ENCODE measurements at regions not wholly inside any gene's neighbourhood (a gene's known extent, or its start where the extent isn't known, plus 50 kb on each side); places are given as distances from the start of the nearest gene placed in this dataset.

DNA sequence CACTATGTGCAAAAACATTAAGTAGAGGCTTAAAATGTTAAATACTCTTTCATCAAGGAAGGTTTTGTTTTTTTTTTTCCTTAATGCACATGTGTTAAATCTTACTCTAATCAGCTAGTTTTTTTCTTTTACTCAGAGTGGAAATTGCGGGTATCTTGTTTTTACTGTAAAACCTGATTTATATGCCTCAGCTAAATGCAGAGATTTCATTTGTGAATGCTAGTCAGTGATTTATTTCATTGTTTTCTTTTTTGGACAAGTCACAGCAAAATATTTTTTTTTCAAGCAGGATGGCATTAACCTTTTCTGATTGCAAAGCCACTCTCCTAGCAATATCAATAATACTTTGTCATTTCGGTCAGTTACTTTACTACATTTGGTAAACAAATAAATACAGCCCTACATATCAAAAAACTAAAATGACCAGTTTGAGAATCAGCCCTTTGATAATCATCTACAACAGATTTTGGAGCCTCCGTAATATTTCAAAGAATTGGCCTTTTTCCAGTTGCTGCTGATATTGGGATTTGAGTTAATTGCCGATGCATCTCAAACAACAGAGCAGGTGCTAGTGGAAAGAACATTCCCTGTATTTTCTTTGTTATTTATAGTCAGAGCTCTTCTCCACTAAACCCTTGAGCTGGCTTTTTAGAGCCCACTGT lies 579.2 kb upstream of the ZNF608 start:
- DNase-seq (ENCODE audit: low read depth in 2 of 2) = no peak

DNA sequence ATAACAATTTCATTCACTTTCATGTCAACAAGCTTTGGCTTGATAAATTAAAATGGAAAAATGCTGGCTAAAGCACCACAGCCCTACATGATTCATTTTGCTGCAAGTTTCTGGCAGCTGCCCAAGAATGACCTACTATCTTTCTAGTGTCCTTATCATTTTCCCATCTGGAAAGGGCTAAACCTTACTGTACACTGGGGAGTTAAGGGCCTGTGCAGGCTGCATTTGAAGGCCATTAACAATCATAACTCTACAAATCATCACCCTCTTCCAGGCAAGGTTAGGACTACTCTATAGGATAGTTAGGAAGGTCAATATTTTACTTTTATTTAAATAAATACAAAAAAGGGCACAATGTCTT lies 579.7 kb upstream of the ZNF608 start:
- DNase-seq (ENCODE audit: low read depth in 2 of 2) = no peak

DNA sequence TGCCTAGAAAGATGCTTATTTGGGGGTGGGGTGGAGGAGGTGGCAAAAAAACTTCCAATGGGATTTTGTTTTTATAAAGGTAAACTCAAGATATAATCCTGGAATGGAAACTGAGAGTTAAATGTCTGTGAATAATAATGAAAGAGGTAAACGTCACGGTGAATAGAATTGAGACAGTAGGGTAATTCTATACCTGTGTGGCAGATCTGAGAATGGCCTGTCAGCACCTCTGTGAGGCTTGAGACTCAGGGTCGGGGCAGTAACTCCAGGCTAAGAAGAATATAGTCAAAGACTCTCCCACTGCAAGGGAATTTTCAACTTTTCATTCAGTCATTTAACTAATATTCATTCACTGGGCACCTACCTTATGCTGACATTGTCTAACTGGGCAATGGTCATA lies 581.2 kb upstream of the ZNF608 start:
- no peak for DNase-seq (ENCODE audit: low read depth in 2 of 2)

DNA sequence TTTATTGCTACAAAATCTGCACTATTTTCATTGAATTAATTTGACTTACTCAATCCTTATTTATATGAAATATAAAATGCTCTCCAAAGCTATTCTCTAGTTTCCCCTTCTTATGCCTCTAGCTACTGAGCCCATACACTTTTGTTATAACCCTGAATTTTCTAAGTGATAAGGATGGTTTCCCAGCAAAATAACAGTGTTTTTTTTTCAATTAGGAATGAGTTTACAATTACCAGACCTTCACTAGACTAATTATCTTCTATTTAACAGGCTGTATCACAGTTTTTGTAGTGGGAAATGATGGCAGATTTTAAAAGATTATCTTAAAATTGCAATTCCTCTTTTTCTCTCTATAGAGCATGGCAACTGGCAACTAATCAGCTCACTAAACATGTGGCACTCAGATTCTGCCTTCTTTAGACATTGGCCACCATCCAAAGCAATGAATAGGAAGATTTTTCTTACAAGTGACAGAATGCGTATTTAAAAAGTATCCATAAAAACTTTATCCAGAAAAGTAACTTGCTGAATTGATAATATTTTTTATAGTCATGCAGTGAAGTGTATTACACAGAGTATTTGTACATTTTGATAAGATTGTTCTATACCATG lies 585.7 kb upstream of the ZNF608 start:
- DNase-seq (ENCODE audit: low read depth in 2 of 2) = no peak

DNA sequence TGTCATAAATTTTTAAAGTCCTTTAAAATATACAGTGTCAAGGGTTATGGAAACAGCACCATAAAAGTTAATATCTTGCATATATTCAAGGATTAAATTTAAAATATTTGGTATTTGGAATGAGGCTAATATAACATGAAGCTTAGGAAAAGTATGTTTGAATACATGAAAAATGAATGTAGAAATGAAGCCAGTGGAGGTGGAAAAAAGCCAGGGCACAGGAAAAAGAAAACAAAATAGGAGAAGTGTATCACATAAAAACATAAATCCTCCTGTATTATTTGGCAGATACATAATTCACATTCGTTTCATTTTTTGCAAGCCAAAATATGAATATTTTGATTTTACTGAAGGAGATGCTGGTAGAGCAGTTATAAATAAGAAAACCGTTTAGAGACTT lies 587.0 kb upstream of the ZNF608 start:
- DNase-seq (ENCODE audit: low read depth in 2 of 2) = no peak

DNA sequence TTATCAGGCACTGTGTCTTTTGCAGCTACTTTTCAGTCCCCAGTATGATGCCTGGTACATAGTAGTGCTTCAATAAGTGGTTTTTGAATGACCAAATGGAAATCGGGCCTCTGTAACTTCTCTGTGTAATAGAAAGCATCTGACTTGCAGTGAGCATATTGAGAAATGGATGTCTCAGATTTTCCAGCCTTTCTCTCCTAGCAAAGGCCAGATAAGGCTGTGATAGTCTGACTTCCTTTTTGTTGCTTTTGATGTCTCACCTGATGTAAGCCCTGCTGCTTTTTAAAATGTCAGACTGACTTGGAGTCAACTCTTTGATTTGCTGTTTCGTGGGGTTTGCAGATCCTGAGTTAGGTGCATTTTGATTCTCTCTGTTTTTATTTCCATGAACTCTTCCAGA lies 590.0 kb upstream of the ZNF608 start:
- no peak for DNase-seq (ENCODE audit: low read depth in 2 of 2)

DNA sequence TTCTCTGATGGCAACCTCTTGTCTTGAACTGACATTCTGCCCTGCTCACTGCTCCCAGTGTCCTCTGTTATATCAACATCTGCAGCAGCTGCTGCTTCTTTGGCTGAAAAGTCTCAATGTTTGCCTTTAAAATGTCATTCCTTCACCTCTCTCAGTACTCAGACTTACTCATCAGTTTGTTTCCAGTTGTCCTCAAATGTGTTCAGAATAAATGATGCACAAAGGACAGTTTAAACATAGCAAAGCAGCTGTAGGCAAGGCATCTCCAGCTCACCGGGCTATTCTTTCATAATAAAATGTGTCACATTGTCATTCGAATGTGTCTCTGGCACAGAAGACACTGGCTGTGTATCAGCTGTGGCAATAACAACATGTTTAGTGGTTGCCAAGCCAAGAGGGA lies 590.9 kb upstream of the ZNF608 start:
- no peak for DNase-seq (ENCODE audit: low read depth in 2 of 2)

DNA sequence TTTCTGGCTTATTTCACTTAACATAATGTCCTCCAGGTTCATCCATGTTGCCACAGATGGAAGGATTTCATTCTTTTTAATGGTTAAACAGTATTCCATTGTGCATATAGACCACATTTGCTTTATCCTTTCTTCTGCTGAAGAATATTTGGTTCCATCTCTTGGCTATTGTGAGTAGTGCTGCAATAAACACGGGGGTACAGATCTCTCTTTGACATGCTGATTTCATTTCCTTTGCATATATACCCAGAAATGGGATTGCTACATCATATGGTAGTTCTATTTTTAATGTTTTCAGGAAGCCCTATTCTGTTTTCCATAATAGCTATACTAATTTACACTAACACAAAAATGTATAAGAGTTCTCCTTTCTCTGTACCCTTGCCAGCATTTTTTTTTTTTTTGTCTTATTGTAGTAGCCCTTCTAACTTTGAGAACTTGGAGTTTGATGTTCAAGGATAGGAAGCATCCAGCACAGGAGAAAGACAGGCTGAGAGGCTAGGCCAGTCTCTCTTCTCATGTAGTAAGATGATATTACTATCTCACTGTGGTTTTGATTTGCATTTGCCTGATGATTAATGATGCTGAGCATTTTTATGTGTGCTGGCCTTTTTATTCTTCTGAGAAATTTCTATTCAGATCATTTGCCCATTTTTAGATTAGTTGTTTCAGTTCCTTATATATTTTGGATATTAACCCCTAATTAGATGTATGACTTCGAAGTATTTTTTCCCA lies 592.2 kb upstream of the ZNF608 start:
- DNase-seq (ENCODE audit: low read depth in 2 of 2) = no peak

DNA sequence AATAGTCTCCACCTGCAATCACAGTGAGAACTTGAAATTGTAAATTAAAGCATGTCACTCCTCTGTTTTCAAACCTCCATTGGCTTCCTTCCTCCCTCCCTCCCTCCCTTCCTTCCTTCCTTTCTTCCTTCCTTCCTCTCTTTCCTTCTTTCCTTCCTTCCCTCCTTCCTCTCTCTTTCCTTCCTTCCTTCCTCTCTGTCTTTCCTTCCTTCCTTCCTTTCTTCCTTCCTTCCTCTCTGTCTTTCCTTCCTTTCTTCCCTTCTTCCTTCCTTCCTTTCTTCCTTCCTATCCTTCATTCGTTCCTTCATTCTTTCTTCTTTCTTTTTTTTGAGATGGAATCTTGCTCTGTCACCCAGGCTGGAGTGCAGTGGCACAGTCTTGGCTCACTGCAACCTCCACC lies 595.0 kb upstream of the ZNF608 start:
- no peak for DNase-seq (ENCODE audit: low read depth in 2 of 2)

DNA sequence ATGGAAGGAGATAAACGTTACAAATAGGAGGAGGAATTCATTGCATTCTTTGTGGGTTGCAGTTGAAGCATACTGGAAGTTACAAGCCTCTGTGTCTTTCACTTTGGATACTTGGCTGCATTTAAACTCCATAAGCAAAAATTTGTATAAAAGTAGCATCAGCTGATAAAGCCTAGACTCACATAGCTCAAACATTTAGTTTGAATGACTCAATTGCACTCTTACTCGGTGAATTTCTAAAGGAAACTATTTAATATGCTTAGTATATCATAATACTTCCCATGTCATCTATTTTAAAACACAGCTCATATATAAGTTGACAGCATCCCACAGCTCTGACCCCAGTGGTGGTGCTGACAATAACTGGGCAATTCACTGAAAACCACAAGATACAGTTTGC lies 596.6 kb upstream of the ZNF608 start:
- no peak for DNase-seq (ENCODE audit: low read depth in 2 of 2)

DNA sequence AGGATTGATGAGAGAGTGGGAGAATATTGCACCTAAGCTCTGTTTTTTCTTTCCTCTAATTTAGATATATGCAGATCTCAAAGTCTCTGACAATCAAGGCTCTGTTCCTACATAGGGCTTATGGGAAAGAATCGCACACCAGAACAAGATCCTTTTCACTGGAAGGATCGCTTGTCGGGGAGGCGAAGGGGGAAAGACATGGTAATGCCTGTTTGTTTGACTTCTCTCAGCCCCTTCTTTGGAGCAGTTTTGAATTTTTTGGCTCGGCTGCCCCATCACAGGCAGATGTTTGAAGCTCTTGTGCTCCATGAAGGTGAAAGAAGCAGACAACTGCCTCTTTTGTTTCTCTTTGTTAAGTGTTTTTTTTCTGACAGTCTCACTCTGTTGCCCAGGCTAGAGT lies 599.9 kb upstream of the ZNF608 start:
- no peak for DNase-seq (ENCODE audit: low read depth in 2 of 2)

DNA sequence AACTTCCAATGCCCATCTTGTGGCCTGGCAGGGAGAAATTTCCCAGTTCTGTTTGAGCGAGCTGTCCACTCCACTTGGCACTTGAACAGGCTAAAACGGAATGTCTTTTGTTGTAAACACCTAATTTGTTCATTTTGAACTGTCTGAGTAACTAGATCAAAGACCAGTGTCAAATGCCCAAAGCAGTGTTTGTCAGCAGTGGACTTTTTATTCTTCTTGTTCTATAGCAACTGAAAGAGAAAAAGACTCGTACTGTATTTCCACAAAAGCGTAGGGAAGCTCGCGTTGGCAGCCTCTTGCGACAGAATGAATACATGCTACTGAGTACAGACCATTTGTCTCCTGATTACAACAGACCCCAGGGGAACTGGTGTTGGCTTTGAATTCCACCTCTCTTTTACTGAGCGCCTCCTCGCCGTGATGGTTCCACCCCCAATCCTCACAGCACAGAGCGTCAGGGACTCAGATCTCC lies 601.8 kb upstream of the ZNF608 start:
- no peak for DNase-seq (ENCODE audit: low read depth in 2 of 2)

DNA sequence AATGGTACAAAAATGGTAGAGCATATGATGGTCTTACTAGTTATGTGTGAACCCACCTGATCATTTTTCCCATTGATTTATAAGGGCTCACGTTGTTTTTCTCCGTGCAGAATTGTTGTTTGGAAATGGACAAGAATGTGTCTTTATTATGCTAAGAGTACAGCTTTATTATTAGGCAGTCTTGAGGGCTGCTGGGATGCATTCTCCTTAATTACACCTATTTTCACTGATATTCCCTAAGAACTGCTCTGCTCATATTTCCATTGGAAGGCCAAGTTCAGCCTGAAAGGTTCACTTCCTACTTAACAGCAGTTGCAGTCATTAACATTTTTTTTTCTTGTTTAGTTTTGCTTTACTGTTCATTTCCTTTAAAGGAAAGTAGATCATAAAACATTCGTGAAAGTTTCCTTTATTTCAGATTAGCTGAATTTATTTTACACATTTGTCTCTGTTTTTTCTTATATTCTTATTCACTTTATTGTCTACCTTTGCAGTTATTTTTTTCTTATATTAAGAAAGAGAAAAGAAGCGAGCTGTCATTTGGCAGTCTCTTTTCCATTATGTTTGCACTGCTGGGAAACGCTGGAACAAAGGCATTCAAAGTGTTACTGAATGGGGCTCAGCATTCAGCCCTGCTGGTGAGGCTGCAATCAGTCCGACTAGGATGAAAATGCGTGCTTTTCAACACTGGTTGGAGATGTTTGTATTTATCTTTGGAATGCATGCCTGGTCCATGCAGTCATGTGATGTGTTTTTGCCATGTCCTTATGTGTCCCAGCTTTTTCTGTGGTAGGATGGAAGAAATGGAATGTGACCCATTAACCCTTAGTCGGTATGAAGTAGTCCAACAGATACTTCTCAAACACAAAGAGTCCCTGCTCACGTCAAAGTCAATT lies 602.7 kb upstream of the ZNF608 start:
- DNase-seq (ENCODE audit: low read depth in 2 of 2) = no peak

DNA sequence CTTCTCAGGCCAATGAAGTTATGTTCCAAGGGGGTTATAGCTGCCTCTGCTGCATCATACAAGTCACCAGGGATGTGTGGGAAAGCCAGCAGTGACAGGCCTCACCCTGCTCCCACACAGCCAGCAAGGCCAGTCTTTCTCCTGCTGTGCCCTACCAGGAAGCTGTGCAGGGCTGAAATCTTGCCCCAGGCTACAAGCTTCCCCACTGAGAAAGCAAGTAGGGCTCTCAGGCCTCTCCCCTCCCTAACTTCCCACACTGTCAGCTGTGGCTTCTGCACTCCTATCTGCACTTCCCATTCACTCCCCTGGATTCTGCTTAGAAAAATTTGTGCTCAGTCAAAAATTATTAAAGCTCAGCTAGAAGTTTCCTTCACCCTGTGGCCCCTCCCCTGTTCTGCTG lies 611.2 kb upstream of the ZNF608 start:
- no peak for DNase-seq (ENCODE audit: low read depth in 2 of 2)

DNA sequence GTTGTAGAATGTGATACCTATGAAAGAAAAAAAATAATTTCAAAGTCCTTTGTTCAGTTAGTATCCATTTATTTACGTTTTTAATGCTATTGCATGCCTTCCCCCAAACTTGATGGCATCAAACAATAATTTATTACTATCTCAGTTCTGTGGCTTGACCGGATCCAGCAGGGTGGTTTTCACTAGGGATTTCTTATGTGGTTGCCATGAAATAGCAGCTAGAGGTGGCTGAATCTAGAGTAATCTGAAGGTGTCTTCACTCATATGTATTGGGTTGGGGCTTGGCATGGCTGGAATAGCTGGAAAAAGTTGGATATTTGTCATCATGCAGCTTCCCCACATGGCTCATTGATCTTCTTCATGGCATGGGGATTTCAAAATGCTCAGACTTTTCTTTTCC lies 619.3 kb upstream of the ZNF608 start:
- DNase-seq (ENCODE audit: low read depth in 2 of 2) = no peak

DNA sequence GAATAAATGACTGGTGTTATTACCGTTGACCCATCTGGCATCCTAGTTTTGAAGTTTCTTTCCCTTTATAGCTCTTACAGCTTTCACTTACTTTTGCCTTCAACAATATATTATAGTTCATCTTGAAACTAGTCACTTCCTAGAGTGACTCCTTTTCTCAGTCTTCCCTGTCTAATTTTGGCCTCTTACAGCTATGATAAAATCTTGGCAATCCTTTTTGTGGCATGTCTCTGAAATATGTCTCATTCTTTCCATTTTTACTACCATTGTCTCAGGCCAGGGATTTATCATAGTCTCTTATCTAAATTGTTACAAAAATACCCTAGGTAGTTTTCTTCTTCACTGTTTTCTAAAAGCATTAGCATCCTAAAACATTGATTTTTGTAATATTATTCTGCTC lies 621.3 kb upstream of the ZNF608 start:
- no peak for DNase-seq (ENCODE audit: low read depth in 2 of 2)

DNA sequence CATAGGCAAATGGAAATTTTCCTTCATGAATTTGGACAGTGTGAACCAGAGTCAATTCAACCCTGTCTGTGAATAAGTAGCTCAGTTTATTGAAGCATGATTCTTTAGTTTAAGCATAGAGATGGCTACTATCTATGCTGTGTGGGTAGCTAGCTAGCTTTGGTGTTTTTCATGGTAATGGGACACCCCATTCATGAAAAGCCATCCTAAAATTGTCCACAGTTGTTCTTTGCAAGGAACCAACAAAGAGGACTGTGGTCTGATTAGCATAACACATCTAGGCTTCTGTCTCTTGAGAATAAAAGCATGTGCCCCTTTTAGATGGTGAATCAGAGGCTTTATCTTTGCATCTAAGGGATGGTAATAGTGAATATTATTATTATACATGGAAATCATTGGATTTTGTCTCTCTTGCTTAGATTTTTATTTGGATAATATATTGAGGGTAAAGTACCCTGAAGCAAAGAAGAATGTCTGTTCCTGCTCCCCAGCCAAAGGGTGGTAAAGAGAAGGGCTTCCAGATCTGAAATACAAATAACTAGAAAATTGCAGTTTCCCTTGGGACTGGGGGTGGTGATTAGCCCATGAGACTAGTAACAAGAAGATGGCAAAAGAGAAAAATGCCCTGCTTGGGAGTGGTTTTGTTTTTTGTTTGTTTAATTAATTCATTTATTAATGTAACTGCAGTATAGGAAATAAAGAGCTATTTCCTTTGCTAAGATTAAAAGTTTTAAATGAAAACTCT lies 624.2 kb upstream of the ZNF608 start:
- DNase-seq (ENCODE audit: low read depth in 2 of 2) = no peak

DNA sequence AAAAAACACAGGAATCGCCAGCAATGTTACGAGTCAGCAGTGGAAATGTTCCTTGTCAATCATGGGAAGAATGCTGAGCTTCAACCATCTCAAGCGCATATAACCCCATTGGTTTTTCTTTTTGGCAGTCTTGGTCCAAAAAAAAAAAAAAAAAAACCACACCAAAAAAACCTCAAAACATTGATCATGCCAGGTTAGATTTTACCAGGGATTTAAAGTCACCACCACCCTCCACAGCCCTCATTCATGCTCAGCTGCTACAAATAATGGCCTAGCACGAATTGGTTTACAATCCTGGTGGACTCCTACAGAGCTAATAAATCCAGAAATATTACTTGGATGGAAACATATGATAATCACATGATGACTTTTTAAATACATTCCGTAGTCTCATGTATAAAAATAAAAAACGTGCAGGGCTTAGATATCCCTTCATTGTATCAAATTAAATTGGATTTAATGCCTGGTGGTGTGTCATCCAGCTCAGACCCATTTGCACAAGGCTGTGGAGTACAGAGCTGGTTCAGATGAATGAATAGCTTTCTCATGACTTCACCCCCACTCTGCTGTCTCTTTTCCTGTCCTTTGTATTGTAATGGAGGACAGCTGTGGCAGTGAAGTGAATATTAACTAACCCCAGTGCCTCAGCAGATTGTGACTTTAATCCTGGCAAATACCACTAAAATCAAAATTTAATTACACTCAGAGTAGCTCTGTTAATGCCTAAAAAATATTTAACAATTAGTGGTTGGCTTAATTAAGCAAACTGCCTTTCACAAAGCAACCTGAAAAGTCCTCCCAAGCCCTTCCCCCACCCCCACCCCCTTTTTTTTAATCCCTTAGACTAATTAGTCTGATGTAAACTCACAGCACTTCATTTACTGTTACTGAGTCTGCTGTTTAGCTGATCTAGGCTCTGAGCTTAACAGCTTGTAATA lies 626.5 kb upstream of the ZNF608 start:
- DNase-seq (ENCODE audit: low read depth in 2 of 2) = no peak

DNA sequence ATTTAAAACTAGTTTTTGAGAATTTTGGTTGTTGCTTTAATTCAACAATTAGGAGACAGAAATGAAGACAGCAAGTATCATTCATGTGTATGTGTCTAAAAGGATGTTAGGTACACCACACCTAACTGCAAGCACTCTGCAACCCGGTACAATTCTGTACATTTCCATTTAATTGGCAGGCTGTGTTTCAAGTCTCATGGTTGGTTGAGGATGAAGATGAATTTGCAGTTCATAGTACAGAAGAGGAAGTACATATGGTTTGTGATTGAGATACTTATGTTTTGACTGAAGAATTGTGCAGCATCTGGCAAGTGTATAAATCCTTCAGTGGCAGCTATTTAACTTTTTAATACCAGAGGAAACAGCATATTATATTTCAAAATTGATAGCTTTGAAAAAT lies 628.7 kb upstream of the ZNF608 start:
- DNase-seq (ENCODE audit: low read depth in 2 of 2) = no peak

DNA sequence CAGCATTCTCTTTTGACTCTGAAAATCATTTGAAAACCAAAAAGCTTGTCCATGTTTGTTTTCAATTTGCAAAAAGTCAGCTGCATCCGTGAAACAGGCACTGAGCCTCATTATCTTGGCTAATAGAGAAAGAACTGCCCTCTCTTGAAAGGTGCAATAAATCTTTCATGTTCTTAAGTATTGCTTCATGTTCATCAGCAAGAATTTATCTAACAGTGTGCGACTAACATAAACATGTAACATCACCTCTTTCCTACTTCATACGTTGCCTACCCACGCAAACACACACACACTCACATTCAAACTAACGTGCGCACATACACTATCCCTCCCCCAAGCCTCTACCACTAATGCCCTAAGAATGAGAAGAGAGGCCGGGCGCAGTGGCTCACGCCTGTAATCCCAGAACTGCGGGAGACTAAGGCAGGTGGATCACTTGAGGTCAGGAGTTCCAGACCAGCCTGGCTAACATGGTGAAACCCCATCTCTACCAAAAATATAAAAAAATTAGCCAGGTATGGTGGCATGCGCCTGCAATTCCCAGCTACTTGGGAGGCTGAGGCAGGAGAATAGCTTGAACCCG lies 629.7 kb upstream of the ZNF608 start:
- no peak for DNase-seq (ENCODE audit: low read depth in 2 of 2)

All from activated CD4-positive, alpha-beta T cell treated with anti-CD3 and anti-CD28 coated beads for 24 hours (primary cell).